Karpas-422 (cell line): ENCODE measurements at regions not wholly inside any gene's neighbourhood (a gene's known extent, or its start where the extent isn't known, plus 50 kb on each side); places are given as distances from the start of the nearest gene placed in this dataset.

Source experiments
- DNase-seq: peaks from one replicate; pipeline ENCODE4 v3.0.0-alpha.2; 2015
- H2AFZ ChIP-seq: fragments of 200-600 bp; sonication (generic); 2 replicates; pipeline ENCODE4 v1.6.1; 2014; ENCODE audit warnings: antibody characterized with exemption, low read length, mixed read lengths
- H3K27ac ChIP-seq: fragments of 200-600 bp; sonication (generic); 2 replicates; pipeline ENCODE4 v1.5.1; 2014; ENCODE audit warnings: mild to moderate bottlenecking, low read length, moderate library complexity
- H3K27me3 ChIP-seq: fragments of 200-600 bp; sonication (generic); 2 replicates; pipeline ENCODE4 v1.6.1; 2014; ENCODE audit warnings: low read length, mixed read lengths
- H3K36me3 ChIP-seq: fragments of 200-600 bp; sonication (generic); 2 replicates; pipeline ENCODE4 v1.6.1; 2014; ENCODE audit warnings: low read length, mixed read lengths; ENCODE audit not compliant: insufficient read depth
- H3K4me1 ChIP-seq: fragments of 200-600 bp; sonication (generic); 2 replicates; pipeline ENCODE4 v1.6.1; 2014; ENCODE audit warnings: mild to moderate bottlenecking, low read length, mixed read lengths
- H3K4me2 ChIP-seq: fragments of 200-600 bp; sonication (generic); 2 replicates; pipeline ENCODE4 v1.6.1; 2014; ENCODE audit warnings: low read length, low read depth, mild to moderate bottlenecking; ENCODE audit not compliant: poor library complexity, severe bottlenecking
- H3K4me3 ChIP-seq: fragments of 200-600 bp; sonication (generic); 2 replicates; pipeline ENCODE4 v1.5.1; 2014; ENCODE audit warnings: mild to moderate bottlenecking, antibody characterized with exemption, low read length, mixed read lengths
- H3K79me2 ChIP-seq: fragments of 200-600 bp; sonication (generic); 2 replicates; pipeline ENCODE4 v1.6.1; 2014; ENCODE audit warnings: mild to moderate bottlenecking, low read length, mixed read lengths
- H3K9ac ChIP-seq: fragments of 200-600 bp; sonication (generic); 2 replicates; pipeline ENCODE4 v1.6.0; 2014; ENCODE audit warnings: low read length
- H3K9me2 ChIP-seq: fragments of 200-600 bp; sonication (generic), shearing (Covaris generic); replicated peaks from 2 replicates; pipeline ENCODE4 v1.6.0; 2014; ENCODE audit warnings: mild to moderate bottlenecking, low read length, moderate library complexity; ENCODE audit not compliant: insufficient read depth
- H3K9me3 ChIP-seq: fragments of 300-700, 200-600 bp; sonication (generic); 2 replicates; pipeline ENCODE4 v1.6.1; 2014; ENCODE audit warnings: low read length, mixed read lengths
- H4K20me1 ChIP-seq: fragments of 200-600 bp; sonication (generic); 2 replicates; pipeline ENCODE4 v1.6.1; 2014; ENCODE audit warnings: mild to moderate bottlenecking, antibody characterized with exemption, low read length, low read depth; ENCODE audit not compliant: insufficient read depth

DNA sequence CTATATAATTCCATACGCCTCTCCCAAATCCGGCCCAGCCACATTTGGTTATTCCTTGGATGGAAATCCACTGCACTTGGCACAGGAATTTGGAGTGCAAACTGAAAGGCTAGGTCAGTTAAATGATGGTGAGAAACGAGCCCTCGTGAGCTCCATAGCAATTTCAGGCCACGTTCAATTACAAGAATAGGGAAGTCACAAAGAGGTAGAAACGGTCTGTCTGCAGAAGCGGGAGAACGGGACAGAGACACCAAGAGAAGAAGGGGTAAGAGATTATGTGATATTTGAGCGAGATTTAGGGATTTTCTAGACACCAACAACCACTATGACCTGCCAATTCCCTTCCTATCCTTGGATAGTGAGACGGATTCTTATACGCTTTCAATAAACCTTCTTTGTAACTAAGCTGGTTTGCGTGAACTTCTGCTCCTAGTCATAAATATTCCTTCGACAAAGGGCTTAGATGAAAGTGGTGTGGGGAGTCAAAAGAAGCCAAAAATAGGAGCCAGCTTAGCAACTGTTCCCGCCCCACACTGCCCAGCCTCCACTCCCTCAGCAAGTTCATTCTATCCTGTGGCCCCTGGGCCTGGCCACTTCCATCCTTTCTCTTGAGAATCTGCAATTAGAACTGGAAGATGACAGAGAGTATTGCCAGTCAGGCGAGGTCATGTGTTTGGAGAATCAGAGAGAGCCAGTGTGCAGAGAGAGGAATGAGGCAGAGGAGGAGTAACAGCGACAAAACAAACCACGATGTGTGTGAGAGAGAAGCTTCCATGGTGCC, 118.4 kb downstream of the ZNF608 start:
- no peaks in the 10 kb centered on the region for H3K79me2 ChIP-seq
- no peak overlapping the region for H3K9ac ChIP-seq
- no peaks in the 10 kb centered on the region for H3K9me2 ChIP-seq
- H3K4me1 ChIP-seq: peaks cover 29% of the 10 kb centered on the region
- no peak for DNase-seq
- no peaks in the 10 kb centered on the region for H3K36me3 ChIP-seq
- H3K4me2 ChIP-seq: no peak overlapping the region
- H3K27ac ChIP-seq: no peak overlapping the region
- no peaks in the 10 kb centered on the region for H3K9me3 ChIP-seq
- H3K4me3 ChIP-seq: no peak overlapping the region
- no peaks in the 10 kb centered on the region for H3K27me3 ChIP-seq
- no peak overlapping the region for H2AFZ ChIP-seq
- H4K20me1 ChIP-seq: no peaks in the 10 kb centered on the region

- no peaks in the 10 kb centered on the region for H3K9me2 ChIP-seq
- peak overlapping the region; percentile 34 for H3K4me2 ChIP-seq
- no peaks in the 10 kb centered on the region for H3K27me3 ChIP-seq
- H3K4me3 ChIP-seq: no peak overlapping the region
- no peak for DNase-seq
- H4K20me1 ChIP-seq: no peaks in the 10 kb centered on the region
- peaks cover 24% of the 10 kb centered on the region for H3K4me1 ChIP-seq
- H3K9me3 ChIP-seq: no peaks in the 10 kb centered on the region
- H3K27ac ChIP-seq: no peak overlapping the region
- H3K36me3 ChIP-seq: no peaks in the 10 kb centered on the region
- no peak overlapping the region for H3K9ac ChIP-seq
- no peaks in the 10 kb centered on the region for H3K79me2 ChIP-seq
- no peak overlapping the region for H2AFZ ChIP-seq
Measured at GRCh38 chr5:124626053-124626452, 120.4 kb downstream of the ZNF608 start.

- DNase-seq: no peak
- Histone ChIP-seq H2AFZ (no peak overlapping the region), H4K20me1 (no peaks in the 10 kb centered on the region), H3K9me2 (no peaks in the 10 kb centered on the region), H3K9ac (no peak overlapping the region), H3K79me2 (no peaks in the 10 kb centered on the region), H3K27me3 (no peaks in the 10 kb centered on the region), H3K36me3 (no peaks in the 10 kb centered on the region), H3K9me3 (no peaks in the 10 kb centered on the region), H3K27ac (no peak overlapping the region), H3K4me3 (no peak overlapping the region), H3K4me2 (no peak overlapping the region), H3K4me1 (peaks cover 24% of the 10 kb centered on the region)
Measured at GRCh38 chr5:124623265-124623664, 123.2 kb downstream of the ZNF608 start.

- H3K9ac ChIP-seq: no peak overlapping the region
- peaks cover 24% of the 10 kb centered on the region for H3K4me1 ChIP-seq
- no peaks in the 10 kb centered on the region for H3K9me3 ChIP-seq
- H3K9me2 ChIP-seq: no peaks in the 10 kb centered on the region
- no peak overlapping the region for H3K27ac ChIP-seq
- H4K20me1 ChIP-seq: no peaks in the 10 kb centered on the region
- H3K4me3 ChIP-seq: no peak overlapping the region
- H3K4me2 ChIP-seq: no peak overlapping the region
- no peak for DNase-seq
- H3K79me2 ChIP-seq: no peaks in the 10 kb centered on the region
- no peaks in the 10 kb centered on the region for H3K27me3 ChIP-seq
- H3K36me3 ChIP-seq: no peaks in the 10 kb centered on the region
- H2AFZ ChIP-seq: no peak overlapping the region
Measured at GRCh38 chr5:124622851-124623250, 123.6 kb downstream of the ZNF608 start.

DNA sequence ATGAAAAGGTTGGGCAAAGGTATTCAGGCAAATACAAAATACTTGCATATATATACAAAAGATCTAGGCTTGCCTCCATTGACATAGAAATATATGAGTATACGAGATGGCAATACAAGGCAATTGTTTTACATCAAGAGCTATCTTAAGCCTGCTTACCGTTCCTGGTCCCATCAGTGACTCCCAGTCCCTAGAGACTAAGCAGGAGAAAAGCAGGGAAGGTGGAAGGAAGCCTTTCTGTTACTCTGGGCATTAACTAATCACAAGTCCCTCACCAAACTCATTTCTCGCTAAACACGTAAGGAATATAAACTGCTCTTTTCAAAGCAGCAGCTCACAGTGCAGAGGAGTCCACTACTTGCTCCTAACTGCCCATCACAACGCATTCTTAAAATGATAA, 125.2 kb downstream of the ZNF608 start:
- peaks cover 16% of the 10 kb centered on the region for H3K4me1 ChIP-seq
- no peaks in the 10 kb centered on the region for H3K9me2 ChIP-seq
- H3K79me2 ChIP-seq: no peaks in the 10 kb centered on the region
- H3K4me3 ChIP-seq: no peak overlapping the region
- no peak overlapping the region for H3K4me2 ChIP-seq
- no peak overlapping the region for H2AFZ ChIP-seq
- H3K9me3 ChIP-seq: no peaks in the 10 kb centered on the region
- H3K9ac ChIP-seq: no peak overlapping the region
- no peaks in the 10 kb centered on the region for H4K20me1 ChIP-seq
- H3K36me3 ChIP-seq: no peaks in the 10 kb centered on the region
- no peak for DNase-seq
- H3K27ac ChIP-seq: no peak overlapping the region
- no peaks in the 10 kb centered on the region for H3K27me3 ChIP-seq

DNA sequence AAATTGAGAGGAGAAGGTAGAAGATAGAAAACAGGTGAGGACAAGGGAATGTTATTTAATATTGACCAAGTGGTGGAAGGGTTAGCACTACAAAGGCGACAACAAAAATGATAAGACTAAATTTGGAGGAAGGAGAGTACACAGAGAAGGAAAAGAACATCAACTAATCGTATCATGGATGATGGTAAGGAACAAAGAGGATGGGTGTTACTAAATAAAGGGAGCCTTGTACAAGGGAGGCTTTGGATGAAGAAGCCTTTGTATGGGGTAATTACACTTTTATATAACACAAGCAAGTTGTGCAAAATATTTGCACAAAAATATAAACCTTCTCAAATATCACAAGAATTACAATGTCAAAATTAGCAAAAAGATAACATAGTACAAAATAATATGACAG, 125.7 kb downstream of the ZNF608 start:
- no peaks in the 10 kb centered on the region for H3K9me3 ChIP-seq
- DNase-seq: no peak
- H3K27ac ChIP-seq: no peak overlapping the region
- H4K20me1 ChIP-seq: no peaks in the 10 kb centered on the region
- H3K4me1 ChIP-seq: peaks cover 12% of the 10 kb centered on the region
- no peaks in the 10 kb centered on the region for H3K27me3 ChIP-seq
- H3K9me2 ChIP-seq: no peaks in the 10 kb centered on the region
- H3K79me2 ChIP-seq: no peaks in the 10 kb centered on the region
- no peak overlapping the region for H3K9ac ChIP-seq
- H3K4me2 ChIP-seq: no peak overlapping the region
- H3K36me3 ChIP-seq: no peaks in the 10 kb centered on the region
- H2AFZ ChIP-seq: no peak overlapping the region
- no peak overlapping the region for H3K4me3 ChIP-seq

GRCh38 chr5:124619121-124619520, 127.3 kb downstream of the ZNF608 start:
- Histone ChIP-seq H3K4me2 (no peak overlapping the region), H2AFZ (no peak overlapping the region), H3K9me2 (no peaks in the 10 kb centered on the region), H3K27ac (no peak overlapping the region), H3K4me3 (no peak overlapping the region), H3K9me3 (no peaks in the 10 kb centered on the region), H3K9ac (no peak overlapping the region), H3K4me1 (peaks cover under 1% of the 10 kb centered on the region; the same call in 1 of the 2 replicates), H3K36me3 (no peaks in the 10 kb centered on the region), H3K79me2 (no peaks in the 10 kb centered on the region), H4K20me1 (no peaks in the 10 kb centered on the region), H3K27me3 (no peaks in the 10 kb centered on the region)
- no peak for DNase-seq

DNA sequence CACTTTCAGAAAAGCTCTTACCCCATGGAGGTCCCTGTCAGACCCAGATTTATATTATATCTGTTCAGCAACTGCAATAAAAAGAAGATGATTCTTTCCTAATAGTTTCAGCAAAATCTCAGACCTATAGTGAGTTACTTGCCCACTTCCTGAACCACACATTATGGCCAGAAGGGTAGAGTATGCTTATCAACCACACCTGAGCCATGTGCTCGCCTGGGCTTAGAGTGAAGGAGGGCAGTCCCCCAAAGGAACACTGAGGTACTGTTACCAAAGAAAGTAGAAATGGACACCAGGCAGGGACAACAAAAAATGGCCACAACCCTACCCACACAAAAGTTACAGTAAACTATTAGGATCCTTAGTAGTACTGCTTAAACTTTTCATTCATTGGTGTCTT, 128.7 kb downstream of the ZNF608 start:
- no peaks in the 10 kb centered on the region for H3K27me3 ChIP-seq
- H3K36me3 ChIP-seq: no peaks in the 10 kb centered on the region
- no peaks in the 10 kb centered on the region for H3K4me1 ChIP-seq
- no peak overlapping the region for H3K4me3 ChIP-seq
- no peak overlapping the region for H3K4me2 ChIP-seq
- no peaks in the 10 kb centered on the region for H3K79me2 ChIP-seq
- no peak overlapping the region for H3K9ac ChIP-seq
- DNase-seq: no peak
- no peaks in the 10 kb centered on the region for H3K9me3 ChIP-seq
- no peaks in the 10 kb centered on the region for H4K20me1 ChIP-seq
- no peak overlapping the region for H3K27ac ChIP-seq
- no peak overlapping the region for H2AFZ ChIP-seq
- no peaks in the 10 kb centered on the region for H3K9me2 ChIP-seq
